Keratinocyte (primary cell): ENCODE measurements at regions not wholly inside any gene's neighbourhood (a gene's known extent, or its start where the extent isn't known, plus 50 kb on each side); places are given as distances from the start of the nearest gene placed in this dataset.

Experiments used
- DNase-seq: peaks from one replicate; pipeline ENCODE4 v3.0.0-alpha.2; 2011; ENCODE audit warnings: low read depth, missing footprints, low spot score
- FAIRE-seq: peaks from 2 replicates; lab custom pipeline; 2011; peaks lifted over from hg19 to GRCh38; lab: Jason Lieb, UNC
- H2AFZ ChIP-seq: 2 replicates; pipeline ENCODE4 v1.6.0; 2012; ENCODE audit warnings: low read length, control low read depth, inconsistent platforms; ENCODE audit not compliant: control insufficient read depth
- H3K27ac ChIP-seq: 2 replicates; pipeline ENCODE4 v1.5.1; 2011; ENCODE audit warnings: low read length; ENCODE audit not compliant: control insufficient read depth, insufficient read depth
- H3K27me3 ChIP-seq: 3 replicates; pipeline ENCODE4 v1.6.0; 2011; ENCODE audit warnings: low read length; ENCODE audit not compliant: control insufficient read depth, insufficient read depth; ENCODE audit errors: extremely low read depth
- H3K36me3 ChIP-seq, 2 experiments: 2 replicates in 1 of 2; 3 replicates in 1 of 2; pipeline ENCODE4 v1.5.1; 2011; ENCODE audit warnings: low read length in 2 of 2, mild to moderate bottlenecking in 1 of 2; ENCODE audit not compliant: control insufficient read depth in 2 of 2, insufficient read depth in 2 of 2; ENCODE audit errors: extremely low read depth in 1 of 2
- H3K4me1 ChIP-seq: 3 replicates; pipeline ENCODE4 v1.5.1; 2011; ENCODE audit warnings: low read length; ENCODE audit not compliant: control insufficient read depth, insufficient read depth; ENCODE audit errors: extremely low read depth
- H3K4me2 ChIP-seq: 3 replicates; pipeline ENCODE4 v1.6.0; 2011; ENCODE audit warnings: low read depth, low read length; ENCODE audit not compliant: control insufficient read depth, insufficient read depth; ENCODE audit errors: extremely low read depth
- H3K4me3 ChIP-seq, 3 experiments: fragments of 200-600 bp in 1 of 3; sonication (generic) in 1 of 3; 2 replicates in 2 of 3; 3 replicates in 1 of 3; pipeline ENCODE4 v1.5.1; 2011 to 2016; ENCODE audit warnings: low read length in 3 of 3, mild to moderate bottlenecking in 3 of 3, control low read depth in 2 of 3, inconsistent platforms in 1 of 3, low read depth in 1 of 3, mixed read lengths in 1 of 3, mixed run types in 1 of 3, moderate library complexity in 1 of 3; ENCODE audit not compliant: control insufficient read depth in 2 of 3, insufficient read depth in 2 of 3; ENCODE audit errors: extremely low read depth in 1 of 3
- H3K79me2 ChIP-seq: 2 replicates; pipeline ENCODE4 v1.6.0; 2012; ENCODE audit warnings: low read length; ENCODE audit not compliant: control insufficient read depth, insufficient read depth
- H3K9ac ChIP-seq: 3 replicates; pipeline ENCODE4 v1.6.0; 2011; ENCODE audit warnings: low read length; ENCODE audit not compliant: control insufficient read depth, insufficient read depth; ENCODE audit errors: extremely low read depth
- H3K9me1 ChIP-seq: 3 replicates; pipeline ENCODE4 v1.6.0; 2011; ENCODE audit warnings: low read length; ENCODE audit not compliant: control insufficient read depth, insufficient read depth; ENCODE audit errors: extremely low read depth
- H3K9me3 ChIP-seq: 2 replicates; pipeline ENCODE4 v1.5.1; 2012; ENCODE audit warnings: low read depth, low read length; ENCODE audit not compliant: control insufficient read depth
- H4K20me1 ChIP-seq: 3 replicates; pipeline ENCODE4 v1.6.0; 2011; ENCODE audit warnings: low read length; ENCODE audit not compliant: control insufficient read depth, insufficient read depth; ENCODE audit errors: extremely low read depth
- EZH2 ChIP-seq: IDR thresholded peaks from one replicate; pipeline ENCODE4 v1.6.1; 2012; ENCODE audit warnings: inconsistent platforms, mild to moderate bottlenecking, low read length, moderate library complexity
- dilution Hi-C: fragments of 300-500 bp; cut with MboI; formaldehyde crosslinking; loops from one replicate; pipeline ENCODE4 v1.7.0; 2020; ENCODE audit warnings: low sequenced_read_pairs; ENCODE audit not compliant: extremely low pct_ligation_motif_present
- TF ChIP-seq, protein P1 (sequence below), 3 experiments: IDR thresholded peaks in 1 of 3; conservative IDR thresholded peaks in 1 of 3; optimal IDR thresholded peaks in 1 of 3; 2 replicates in 2 of 3; 3 replicates in 1 of 3; pipeline versions ENCODE3 to v1.5.1; 2011; ENCODE audit warnings: low read length in 3 of 3, mild to moderate bottlenecking in 3 of 3, moderate library complexity in 2 of 3, control low read depth in 1 of 3, inconsistent platforms in 1 of 3; ENCODE audit not compliant: insufficient read depth in 2 of 3; ENCODE audit errors: extremely low read depth in 1 of 3

DNA sequence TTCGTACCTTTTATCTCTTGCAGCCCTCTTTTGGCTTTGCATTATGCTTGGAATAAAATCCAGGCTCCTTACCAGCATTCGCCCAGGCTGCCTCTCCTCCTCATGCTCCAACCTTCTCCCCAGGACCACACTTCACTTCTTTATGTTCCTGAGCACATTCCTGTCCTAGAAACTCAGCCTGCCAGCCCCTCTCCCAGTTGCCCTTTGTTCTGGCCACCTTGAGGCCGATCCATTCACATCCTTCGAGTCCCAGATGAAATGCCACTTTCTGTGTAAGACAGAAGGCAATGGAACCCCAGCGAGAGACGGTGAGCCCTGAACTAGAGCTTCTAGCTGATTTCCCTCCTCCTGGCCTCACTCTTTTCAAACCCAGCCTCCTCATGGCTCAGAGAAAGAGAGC, 73.0 kb upstream of the NTM start:
- Histone ChIP-seq H3K36me3 (no peaks in the 10 kb centered on the region), H2AFZ (no peak overlapping the region), H3K79me2 (no peaks in the 10 kb centered on the region), H4K20me1 (no peaks in the 10 kb centered on the region), H3K4me1 (no peaks in the 10 kb centered on the region), H3K4me2 (no peak overlapping the region), H3K4me3 (no peak overlapping the region), H3K27me3 (no peaks in the 10 kb centered on the region), H3K9me1 (no peaks in the 10 kb centered on the region), H3K27ac (no peak overlapping the region), H3K9me3 (no peaks in the 10 kb centered on the region), H3K9ac (no peak overlapping the region)
- FAIRE-seq (no peak), DNase-seq (no peak)
- TF ChIP-seq, protein P1, sequence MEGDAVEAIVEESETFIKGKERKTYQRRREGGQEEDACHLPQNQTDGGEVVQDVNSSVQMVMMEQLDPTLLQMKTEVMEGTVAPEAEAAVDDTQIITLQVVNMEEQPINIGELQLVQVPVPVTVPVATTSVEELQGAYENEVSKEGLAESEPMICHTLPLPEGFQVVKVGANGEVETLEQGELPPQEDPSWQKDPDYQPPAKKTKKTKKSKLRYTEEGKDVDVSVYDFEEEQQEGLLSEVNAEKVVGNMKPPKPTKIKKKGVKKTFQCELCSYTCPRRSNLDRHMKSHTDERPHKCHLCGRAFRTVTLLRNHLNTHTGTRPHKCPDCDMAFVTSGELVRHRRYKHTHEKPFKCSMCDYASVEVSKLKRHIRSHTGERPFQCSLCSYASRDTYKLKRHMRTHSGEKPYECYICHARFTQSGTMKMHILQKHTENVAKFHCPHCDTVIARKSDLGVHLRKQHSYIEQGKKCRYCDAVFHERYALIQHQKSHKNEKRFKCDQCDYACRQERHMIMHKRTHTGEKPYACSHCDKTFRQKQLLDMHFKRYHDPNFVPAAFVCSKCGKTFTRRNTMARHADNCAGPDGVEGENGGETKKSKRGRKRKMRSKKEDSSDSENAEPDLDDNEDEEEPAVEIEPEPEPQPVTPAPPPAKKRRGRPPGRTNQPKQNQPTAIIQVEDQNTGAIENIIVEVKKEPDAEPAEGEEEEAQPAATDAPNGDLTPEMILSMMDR (optimal IDR thresholded peaks at IDR 0.05 in 1 of 3, IDR thresholded peaks at IDR 0.05 in 1 of 3, conservative IDR thresholded peaks at IDR 0.05 in 1 of 3; ENCODE audit: extremely low read depth in 1 of 3, insufficient read depth in 2 of 3, low read length in 3 of 3) = no peak
- no peak for TF ChIP-seq EZH2
- dilution Hi-C loops = no loop called here

- no peaks in the 10 kb centered on the region for H3K4me1 ChIP-seq
- H3K27ac ChIP-seq = no peak overlapping the region
- no peak overlapping the region for H3K4me3 ChIP-seq
- no peaks in the 10 kb centered on the region for H3K9me1 ChIP-seq
- no peak overlapping the region for H2AFZ ChIP-seq
- no peak overlapping the region for H3K4me2 ChIP-seq
- TF ChIP-seq, protein P1 (optimal IDR thresholded peaks at IDR 0.05 in 1 of 3, IDR thresholded peaks at IDR 0.05 in 1 of 3, conservative IDR thresholded peaks at IDR 0.05 in 1 of 3; ENCODE audit: extremely low read depth in 1 of 3, insufficient read depth in 2 of 3, low read length in 3 of 3) = no peak
- no peak for TF ChIP-seq EZH2
- DNase-seq (no peak), FAIRE-seq (no peak)
- dilution Hi-C loops = no loop called here
- H3K36me3 ChIP-seq = no peaks in the 10 kb centered on the region
- no peaks in the 10 kb centered on the region for H3K79me2 ChIP-seq
- H3K9me3 ChIP-seq = no peaks in the 10 kb centered on the region
- no peaks in the 10 kb centered on the region for H4K20me1 ChIP-seq
- H3K27me3 ChIP-seq = no peaks in the 10 kb centered on the region
- no peak overlapping the region for H3K9ac ChIP-seq
Observed at GRCh38 chr11:131299598-131300438, 70.6 kb upstream of the NTM start.
